H9 (cell line): ENCODE measurements at regions not wholly inside any gene's neighbourhood (a gene's known extent, or its start where the extent isn't known, plus 50 kb on each side); places are given as distances from the start of the nearest gene placed in this dataset.

Source experiments
- DNase-seq: peaks from one replicate; pipeline ENCODE4 v3.0.0-alpha.2; 2017
- H2AFZ ChIP-seq: one replicate; pipeline ENCODE4 v1.6.1; 2013; ENCODE audit warnings: mild to moderate bottlenecking, low read length, control low read depth, moderate library complexity
- H2AK5ac ChIP-seq: 2 replicates; pipeline ENCODE4 v1.6.1; 2013; ENCODE audit warnings: low read length, control low read depth, mixed read lengths; ENCODE audit not compliant: insufficient read length
- H2BK120ac ChIP-seq: one replicate; pipeline ENCODE4 v1.6.1; 2013; ENCODE audit warnings: low read depth, mild to moderate bottlenecking, low read length, control low read depth, inconsistent platforms; ENCODE audit not compliant: poor library complexity, severe bottlenecking
- H2BK12ac ChIP-seq: 2 replicates; pipeline ENCODE4 v1.6.1; 2013; ENCODE audit warnings: low read length, control low read depth, mixed read lengths, low read depth; ENCODE audit not compliant: insufficient read length
- H2BK15ac ChIP-seq: 2 replicates; pipeline ENCODE4 v1.6.1; 2013; ENCODE audit warnings: low read depth, low read length, control low read depth
- H2BK20ac ChIP-seq: one replicate; pipeline ENCODE4 v1.6.1; 2013; ENCODE audit warnings: low read depth, mild to moderate bottlenecking, low read length, control low read depth, inconsistent platforms; ENCODE audit not compliant: poor library complexity, severe bottlenecking
- H2BK5ac ChIP-seq: 2 replicates; pipeline ENCODE4 v1.6.1; 2013; ENCODE audit warnings: low read length, control low read depth, mixed read lengths; ENCODE audit not compliant: insufficient read length
- H3K14ac ChIP-seq: 2 replicates; pipeline ENCODE4 v1.6.1; 2013; ENCODE audit warnings: low read length, control low read depth; ENCODE audit not compliant: insufficient read depth
- H3K18ac ChIP-seq: 2 replicates; pipeline ENCODE4 v1.6.1; 2013; ENCODE audit warnings: low read depth, mild to moderate bottlenecking, mixed read lengths, low read length, control low read depth; ENCODE audit not compliant: insufficient read length
- H3K23ac ChIP-seq: 2 replicates; pipeline ENCODE4 v1.6.1; 2013; ENCODE audit warnings: low read length, control low read depth, mixed read lengths, low read depth; ENCODE audit not compliant: insufficient read length
- H3K23me2 ChIP-seq: 2 replicates; pipeline ENCODE4 v1.6.1; 2013; ENCODE audit warnings: low read depth, mild to moderate bottlenecking, mixed read lengths, low read length, control low read depth; ENCODE audit not compliant: insufficient read length, poor library complexity, severe bottlenecking
- H3K27ac ChIP-seq: 2 replicates; pipeline ENCODE4 v1.5.1; 2013; ENCODE audit warnings: low read length, control low read depth, mixed read lengths, low read depth; ENCODE audit not compliant: insufficient read length
- H3K27me3 ChIP-seq: 2 replicates; pipeline ENCODE4 v1.6.1; 2013; ENCODE audit warnings: low read length, control low read depth, inconsistent platforms; ENCODE audit not compliant: insufficient read depth
- H3K4ac ChIP-seq: 2 replicates; pipeline ENCODE4 v1.6.1; 2013; ENCODE audit warnings: low read depth, mild to moderate bottlenecking, control low read depth, inconsistent platforms, low read length, moderate library complexity
- H3K4me1 ChIP-seq: 2 replicates; pipeline ENCODE4 v1.6.1; 2013; ENCODE audit warnings: low read length, control low read depth, inconsistent platforms; ENCODE audit not compliant: insufficient read depth
- H3K4me2 ChIP-seq: 2 replicates; pipeline ENCODE4 v1.6.1; 2013; ENCODE audit warnings: low read length, control low read depth, mixed read lengths; ENCODE audit not compliant: insufficient read length, insufficient read depth
- H3K56ac ChIP-seq: 2 replicates; pipeline ENCODE4 v1.6.1; 2013; ENCODE audit warnings: low read depth, mild to moderate bottlenecking, mixed read lengths, low read length, control low read depth; ENCODE audit not compliant: insufficient read length
- H3K79me1 ChIP-seq: 2 replicates; pipeline ENCODE4 v1.6.1; 2013; ENCODE audit warnings: low read depth, mild to moderate bottlenecking, moderate library complexity, low read length, control low read depth, inconsistent platforms; ENCODE audit not compliant: insufficient read depth, poor library complexity, severe bottlenecking
- H3K79me2 ChIP-seq: 2 replicates; pipeline ENCODE4 v1.6.1; 2013; ENCODE audit warnings: low read length, control low read depth, inconsistent platforms; ENCODE audit not compliant: insufficient read depth
- H3K9ac ChIP-seq: 2 replicates; pipeline ENCODE4 v1.6.1; 2013; ENCODE audit warnings: low read length, control low read depth, mixed read lengths; ENCODE audit not compliant: insufficient read length; ENCODE audit errors: extremely low read depth
- H3K9me3 ChIP-seq: one replicate; pipeline ENCODE4 v1.6.1; 2013; ENCODE audit warnings: low read depth, low read length, inconsistent platforms; ENCODE audit not compliant: control insufficient read depth
- H3T11ph ChIP-seq: one replicate; pipeline ENCODE4 v1.6.1; 2013; ENCODE audit warnings: mild to moderate bottlenecking, low read length, control low read depth, inconsistent platforms
- H4K20me1 ChIP-seq: one replicate; pipeline ENCODE4 v1.6.1; 2013; ENCODE audit not compliant: control insufficient read depth, insufficient read length, insufficient read depth
- H4K5ac ChIP-seq: 2 replicates; pipeline ENCODE4 v1.6.1; 2013; ENCODE audit warnings: low read depth, mild to moderate bottlenecking, mixed read lengths, low read length, control low read depth; ENCODE audit not compliant: insufficient read length
- H4K8ac ChIP-seq: replicated peaks from 2 replicates; pipeline ENCODE4 v1.6.1; 2013; ENCODE audit warnings: low read length, control low read depth, mixed read lengths, low read depth; ENCODE audit not compliant: insufficient read length
- H4K91ac ChIP-seq: 2 replicates; pipeline ENCODE4 v1.6.1; 2013; ENCODE audit warnings: low read depth, mild to moderate bottlenecking, moderate library complexity, mixed read lengths, low read length, control low read depth; ENCODE audit not compliant: insufficient read length
- H3K27ac Mint-ChIP-seq, 3 experiments: 2 replicates in 2 of 3; 3 replicates in 1 of 3; pipeline ENCODE4 v1.8.0; 2020 to 2021; ENCODE audit warnings: mixed read lengths in 3 of 3, mild to moderate bottlenecking in 1 of 3, moderate library complexity in 1 of 3
- H3K27me3 Mint-ChIP-seq: 2 replicates; pipeline ENCODE4 v1.8.0; 2021; ENCODE audit warnings: low read depth, mild to moderate bottlenecking, moderate library complexity, mixed read lengths
- H3K36me3 Mint-ChIP-seq, 3 experiments: 2 replicates in 2 of 3; 3 replicates in 1 of 3; pipeline ENCODE4 v1.8.0; 2020 to 2021; ENCODE audit warnings: low read depth in 3 of 3, mixed read lengths in 3 of 3; ENCODE audit not compliant: insufficient read depth in 1 of 3
- H3K4me1 Mint-ChIP-seq, 2 experiments: 2 replicates each; pipeline ENCODE4 v1.8.0; 2020; ENCODE audit warnings: mixed read lengths in 2 of 2
- H3K4me3 Mint-ChIP-seq, 2 experiments: 2 replicates in 1 of 2; 3 replicates in 1 of 2; pipeline ENCODE4 v1.8.0; 2020 to 2021; ENCODE audit warnings: mild to moderate bottlenecking in 2 of 2, mixed read lengths in 2 of 2, moderate library complexity in 1 of 2
- H3K9me3 Mint-ChIP-seq, 2 experiments: 2 replicates in 1 of 2; 3 replicates in 1 of 2; pipeline ENCODE4 v1.8.0; 2020; ENCODE audit warnings: mild to moderate bottlenecking in 2 of 2, mixed read lengths in 2 of 2, moderate library complexity in 1 of 2
- CTCF ChIP-seq: fragments of 200-600 bp; sonication (generic); conservative IDR thresholded peaks from 3 replicates; pipeline ENCODE4 v1.8.0; 2021; ENCODE audit warnings: antibody characterized with exemption, mild to moderate bottlenecking
- WGBS: extraction: QIAGEN DNeasy Blood & Tissue Kit; methylation state at CpG from one replicate; pipeline ENCODE4 v1.1.7; 2013; ENCODE audit warnings: missing lambda C conversion rate, low lambda C conversion rate, mixed read lengths; ENCODE audit not compliant: insufficient read length; ENCODE audit errors: extremely low coverage; 5-methylcytosine and 5-hydroxymethylcytosine counted together

GRCh38 chr1:82065916-82066315, 265.2 kb downstream of the ADGRL2 start:
- no peak overlapping the region for H4K5ac ChIP-seq
- H3K56ac ChIP-seq, result no peak overlapping the region
- DNase-seq, result no peak
- H3K4me1 Mint-ChIP-seq, result peaks cover 6 to 7% of the 10 kb centered on the region in 2 experiments; a peak in 3 of 4 replicates
- no peak overlapping the region for H3K23ac ChIP-seq
- no peaks in the 10 kb centered on the region for H4K20me1 ChIP-seq
- no peak overlapping the region for H3K9ac ChIP-seq
- no peak overlapping the region for H4K91ac ChIP-seq
- no peaks in the 10 kb centered on the region for H3K79me2 ChIP-seq
- H3K36me3 Mint-ChIP-seq, result no peaks in the 10 kb centered on the region
- no peaks in the 10 kb centered on the region for H3K4me1 ChIP-seq
- no peaks in the 10 kb centered on the region for H3K9me3 Mint-ChIP-seq
- H2BK5ac ChIP-seq, result no peak overlapping the region
- H2BK12ac ChIP-seq, result no peak overlapping the region
- no CpG with 5 or more reads among the region's 4 CpGs for WGBS
- H3K23me2 ChIP-seq, result no peaks in the 10 kb centered on the region
- H2BK20ac ChIP-seq, result no peak overlapping the region
- H3T11ph ChIP-seq, result no peak overlapping the region
- no peak overlapping the region for H2AK5ac ChIP-seq
- H2AFZ ChIP-seq, result no peak overlapping the region
- no peak overlapping the region for H3K4me2 ChIP-seq
- no peak overlapping the region for H3K27ac ChIP-seq
- H4K8ac ChIP-seq, result no peak overlapping the region
- H3K27ac Mint-ChIP-seq, result no peak overlapping the region
- H3K18ac ChIP-seq, result no peak overlapping the region
- no peaks in the 10 kb centered on the region for H3K79me1 ChIP-seq
- no peak overlapping the region for H2BK120ac ChIP-seq
- TF ChIP-seq CTCF, result no peak
- no peak overlapping the region for H3K4me3 Mint-ChIP-seq
- H2BK15ac ChIP-seq, result no peak overlapping the region
- H3K4ac ChIP-seq, result no peak overlapping the region
- H3K27me3 Mint-ChIP-seq, result no peaks in the 10 kb centered on the region
- H3K9me3 ChIP-seq, result no peaks in the 10 kb centered on the region
- no peak overlapping the region for H3K14ac ChIP-seq
- H3K27me3 ChIP-seq, result no peaks in the 10 kb centered on the region
